Esophagus muscularis mucosa (tissue), 3 donors: ENCODE measurements at regions not wholly inside any gene's neighbourhood (a gene's known extent, or its start where the extent isn't known, plus 50 kb on each side); places are given as distances from the start of the nearest gene placed in this dataset.

ENCODE experiments used
- CTCF ChIP-seq, 3 experiments: fragments of 200-600 bp in 2 of 3; fragments of 450-650 bp in 1 of 3; sonication (generic) in 2 of 3; IDR thresholded peaks; one replicate each; pipeline ENCODE4 v1.5.1; 2017 to 2019; ENCODE audit warnings: antibody characterized with exemption in 3 of 3, mild to moderate bottlenecking in 2 of 3, moderate library complexity in 1 of 3
- POLR2A ChIP-seq: fragments of 450-650 bp; IDR thresholded peaks from one replicate; pipeline ENCODE4 v1.6.1; 2017; ENCODE audit warnings: antibody characterized with exemption, moderate library complexity, mild to moderate bottlenecking, low read depth

DNA sequence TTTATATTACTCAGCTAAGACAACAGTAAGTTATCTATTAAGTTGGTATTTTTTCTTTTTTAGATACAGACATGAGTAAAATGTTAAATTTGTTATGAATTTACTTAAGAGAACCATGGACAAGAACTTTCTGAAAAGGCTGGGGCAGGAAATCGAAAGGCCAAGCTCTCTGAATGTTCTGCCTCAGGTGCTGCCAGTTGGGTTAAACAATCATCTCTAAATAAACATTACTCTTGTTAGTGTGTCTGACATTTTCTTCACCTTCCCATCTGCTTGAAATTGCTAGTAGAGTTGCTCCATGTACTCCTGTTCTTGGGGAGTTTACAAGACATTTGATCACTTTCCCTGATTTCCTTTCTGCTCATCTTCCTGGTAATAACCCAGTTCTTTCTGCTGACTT lies 87.5 kb downstream of the ANKRD7 start:
- no peak for TF ChIP-seq CTCF (IDR thresholded peaks at IDR 0.05)
- TF ChIP-seq POLR2A: no peak
